ENCODE measurements at regions not wholly inside any gene's neighbourhood (a gene's known extent, or its start where the extent isn't known, plus 50 kb on each side); places are given as distances from the start of the nearest gene placed in this dataset.

DNA sequence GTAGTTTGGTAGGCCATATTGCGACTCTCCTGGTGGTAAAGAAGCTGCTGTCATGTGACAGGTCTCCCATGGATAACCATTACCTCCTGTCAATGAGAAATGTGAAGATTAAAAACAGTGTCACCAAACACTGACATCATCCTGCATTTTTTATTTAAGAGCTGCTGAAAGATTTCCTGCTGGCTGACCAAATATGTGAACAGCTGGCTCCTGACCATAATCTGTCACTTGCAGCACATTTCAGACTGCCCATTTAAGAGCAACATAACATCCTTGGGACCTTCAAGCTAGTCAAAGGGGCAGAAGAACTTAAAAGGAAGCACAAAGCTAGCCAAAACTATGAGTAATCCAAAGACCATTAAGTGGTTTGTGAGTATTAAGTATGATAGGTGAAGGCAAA lies 288.0 kb downstream of the IZUMO3 start:
- TF ChIP-seq EZH2 (IDR thresholded peaks at IDR 0.05; ENCODE audit: low read length) (no peak), CTCF (optimal IDR thresholded peaks at IDR 0.05 in 1 of 3, IDR thresholded peaks at IDR 0.05 in 1 of 3, conservative IDR thresholded peaks at IDR 0.05 in 1 of 3; ENCODE audit: extremely low read depth in 1 of 3, insufficient read depth in 2 of 3, low read length in 3 of 3) (no peak)
- Histone ChIP-seq H4K20me1 (ENCODE audit: control insufficient read depth, extremely low read depth, insufficient read depth, low read length) (no peaks in the 10 kb centered on the region), H3K27ac (ENCODE audit: control insufficient read depth, insufficient read depth, low read length) (no peak overlapping the region), H3K4me1 (ENCODE audit: control insufficient read depth, extremely low read depth, insufficient read depth, low read length) (no peaks in the 10 kb centered on the region), H3K79me2 (ENCODE audit: control insufficient read depth, insufficient read depth, low read length) (no peaks in the 10 kb centered on the region), H3K4me3 (ENCODE audit: control insufficient read depth in 2 of 3, extremely low read depth in 1 of 3, insufficient read depth in 2 of 3, low read depth in 1 of 3, low read length in 3 of 3) (no peak overlapping the region), H3K9me1 (ENCODE audit: control insufficient read depth, extremely low read depth, insufficient read depth, low read length) (no peaks in the 10 kb centered on the region), H3K27me3 (ENCODE audit: control insufficient read depth, extremely low read depth, insufficient read depth, low read length) (no peaks in the 10 kb centered on the region), H3K4me2 (ENCODE audit: control insufficient read depth, extremely low read depth, insufficient read depth, low read depth, low read length) (no peak overlapping the region), H3K9ac (ENCODE audit: control insufficient read depth, extremely low read depth, insufficient read depth, low read length) (no peak overlapping the region), H2AFZ (ENCODE audit: control insufficient read depth, low read length) (no peak overlapping the region), H3K36me3 (ENCODE audit: control insufficient read depth in 2 of 2, extremely low read depth in 1 of 2, insufficient read depth in 2 of 2, low read length in 2 of 2) (no peaks in the 10 kb centered on the region), H3K9me3 (ENCODE audit: control insufficient read depth, low read depth, low read length) (no peaks in the 10 kb centered on the region)
- FAIRE-seq = no peak
- dilution Hi-C loops (cut with MboI; ENCODE audit: extremely low pct_ligation_motif_present, low sequenced_read_pairs) = no loop called here
- no peak for DNase-seq (ENCODE audit: low read depth, low spot score)

- Histone ChIP-seq H3K27ac (ENCODE audit: control insufficient read depth, insufficient read depth, low read length) (no peak overlapping the region), H3K4me1 (ENCODE audit: control insufficient read depth, extremely low read depth, insufficient read depth, low read length) (no peaks in the 10 kb centered on the region), H4K20me1 (ENCODE audit: control insufficient read depth, extremely low read depth, insufficient read depth, low read length) (no peaks in the 10 kb centered on the region), H3K9me1 (ENCODE audit: control insufficient read depth, extremely low read depth, insufficient read depth, low read length) (no peaks in the 10 kb centered on the region), H3K27me3 (ENCODE audit: control insufficient read depth, extremely low read depth, insufficient read depth, low read length) (no peaks in the 10 kb centered on the region), H3K79me2 (ENCODE audit: control insufficient read depth, insufficient read depth, low read length) (no peaks in the 10 kb centered on the region), H2AFZ (ENCODE audit: control insufficient read depth, low read length) (no peak overlapping the region), H3K9ac (ENCODE audit: control insufficient read depth, extremely low read depth, insufficient read depth, low read length) (no peak overlapping the region), H3K9me3 (ENCODE audit: control insufficient read depth, low read depth, low read length) (no peaks in the 10 kb centered on the region), H3K36me3 (ENCODE audit: control insufficient read depth in 2 of 2, extremely low read depth in 1 of 2, insufficient read depth in 2 of 2, low read length in 2 of 2) (no peaks in the 10 kb centered on the region), H3K4me2 (ENCODE audit: control insufficient read depth, extremely low read depth, insufficient read depth, low read depth, low read length) (no peak overlapping the region), H3K4me3 (ENCODE audit: control insufficient read depth in 2 of 3, extremely low read depth in 1 of 3, insufficient read depth in 2 of 3, low read depth in 1 of 3, low read length in 3 of 3) (no peak overlapping the region)
- TF ChIP-seq EZH2 (IDR thresholded peaks at IDR 0.05; ENCODE audit: low read length) = no peak
- TF ChIP-seq CTCF (optimal IDR thresholded peaks at IDR 0.05 in 1 of 3, IDR thresholded peaks at IDR 0.05 in 1 of 3, conservative IDR thresholded peaks at IDR 0.05 in 1 of 3; ENCODE audit: extremely low read depth in 1 of 3, insufficient read depth in 2 of 3, low read length in 3 of 3) = peak in 2 of 3 experiments; percentile 22 to 30
- dilution Hi-C loops (cut with MboI; ENCODE audit: extremely low pct_ligation_motif_present, low sequenced_read_pairs) = no loop called here
- FAIRE-seq (no peak), DNase-seq (ENCODE audit: low read depth, low spot score) (no peak)
These were observed 299.7 kb downstream of the IZUMO3 start for GRCh38 chr9:24245988-24246387.
